Sigmoid colon (tissue), 4 donors: ENCODE measurements at regions not wholly inside any gene's neighbourhood (a gene's known extent, or its start where the extent isn't known, plus 50 kb on each side); places are given as distances from the start of the nearest gene placed in this dataset.

ENCODE experiments used
- EP300 ChIP-seq, 4 donors: sonication (generic); formaldehyde crosslinking; IDR thresholded peaks; one replicate each; pipeline ENCODE4 v1.6.1; 2017; ENCODE audit warnings: antibody characterized with exemption in 4 of 4
- POLR2A ChIP-seq, 2 donors: fragments of 450-650 bp; IDR thresholded peaks; one replicate each; pipeline ENCODE4 v1.6.1; 2016; ENCODE audit warnings: antibody characterized with exemption in 2 of 2, mild to moderate bottlenecking in 2 of 2, moderate library complexity in 2 of 2
- TF ChIP-seq, protein P1 (sequence below), 4 experiments: fragments of 450-650 bp in 3 of 4; fragments of 200-600 bp in 1 of 4; IDR thresholded peaks; one replicate each; pipeline ENCODE4 v1.5.1; 2016 to 2019; ENCODE audit warnings: antibody characterized with exemption in 4 of 4, mild to moderate bottlenecking in 3 of 4, moderate library complexity in 2 of 4

DNA sequence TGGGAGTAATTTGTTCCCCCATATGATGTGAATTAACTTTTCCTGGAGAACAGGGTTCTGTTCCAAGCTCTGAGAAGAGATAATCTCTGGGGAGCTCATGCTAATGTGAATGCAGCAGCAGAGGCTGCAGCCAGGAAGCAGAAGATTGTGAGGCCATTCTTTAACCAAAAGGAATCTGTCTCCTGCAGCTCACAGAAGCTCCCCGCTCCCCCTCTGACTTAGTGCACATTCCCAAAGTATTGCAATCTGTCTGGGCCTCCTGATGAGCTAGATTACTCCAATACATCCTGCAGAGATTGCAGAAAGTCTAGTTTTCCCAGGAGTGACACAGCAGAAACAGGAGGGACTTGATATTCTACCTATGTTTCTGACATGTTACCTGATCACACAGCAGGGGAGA, 420.6 kb upstream of the FAT3 start:
- TF ChIP-seq, protein P1, sequence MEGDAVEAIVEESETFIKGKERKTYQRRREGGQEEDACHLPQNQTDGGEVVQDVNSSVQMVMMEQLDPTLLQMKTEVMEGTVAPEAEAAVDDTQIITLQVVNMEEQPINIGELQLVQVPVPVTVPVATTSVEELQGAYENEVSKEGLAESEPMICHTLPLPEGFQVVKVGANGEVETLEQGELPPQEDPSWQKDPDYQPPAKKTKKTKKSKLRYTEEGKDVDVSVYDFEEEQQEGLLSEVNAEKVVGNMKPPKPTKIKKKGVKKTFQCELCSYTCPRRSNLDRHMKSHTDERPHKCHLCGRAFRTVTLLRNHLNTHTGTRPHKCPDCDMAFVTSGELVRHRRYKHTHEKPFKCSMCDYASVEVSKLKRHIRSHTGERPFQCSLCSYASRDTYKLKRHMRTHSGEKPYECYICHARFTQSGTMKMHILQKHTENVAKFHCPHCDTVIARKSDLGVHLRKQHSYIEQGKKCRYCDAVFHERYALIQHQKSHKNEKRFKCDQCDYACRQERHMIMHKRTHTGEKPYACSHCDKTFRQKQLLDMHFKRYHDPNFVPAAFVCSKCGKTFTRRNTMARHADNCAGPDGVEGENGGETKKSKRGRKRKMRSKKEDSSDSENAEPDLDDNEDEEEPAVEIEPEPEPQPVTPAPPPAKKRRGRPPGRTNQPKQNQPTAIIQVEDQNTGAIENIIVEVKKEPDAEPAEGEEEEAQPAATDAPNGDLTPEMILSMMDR (IDR thresholded peaks at IDR 0.05) = no peak
- TF ChIP-seq POLR2A (IDR thresholded peaks at IDR 0.05) = no peak
- no peak for TF ChIP-seq EP300 (IDR thresholded peaks at IDR 0.05)
